H1 (cell line): ENCODE measurements at regions not wholly inside any gene's neighbourhood (a gene's known extent, or its start where the extent isn't known, plus 50 kb on each side); places are given as distances from the start of the nearest gene placed in this dataset.

ENCODE experiments used
- CTCF ChIA-PET: fragments of 300-600 bp; sonication (Branson Sonifier 250); formaldehyde crosslinking; loops from one replicate; lab custom pipeline; 2021; ENCODE audit not compliant: partially characterized antibody; lab: Charles Lee
- POLR2A ChIA-PET: fragments of 300-600 bp; sonication (Branson Sonifier 250); formaldehyde crosslinking; loops from one replicate; lab custom pipeline; 2021; ENCODE audit warnings: inconsistent platforms; ENCODE audit not compliant: partially characterized antibody; lab: Charles Lee
- DNase-seq, 2 experiments: peaks; one replicate each; pipeline versions ENCODE4 v3.0.0 to v3.0.0-alpha.2; 2010 to 2022; ENCODE audit warnings: low spot score in 2 of 2, low read depth in 1 of 2, mixed read lengths in 1 of 2
- FAIRE-seq: peaks from 2 replicates; lab custom pipeline; 2011; peaks lifted over from hg19 to GRCh38; lab: Jason Lieb, UNC
- H2AFZ ChIP-seq: 2 replicates; pipeline ENCODE4 v1.8.1; 2012; ENCODE audit warnings: low read length, inconsistent platforms
- H2AK5ac ChIP-seq: 2 replicates; pipeline ENCODE4 v1.6.1; 2013; ENCODE audit warnings: low read depth, low read length
- H2BK120ac ChIP-seq: replicated peaks from 2 replicates; pipeline ENCODE3; 2013; ENCODE audit warnings: low read depth, low read length, inconsistent platforms
- H2BK12ac ChIP-seq: 2 replicates; pipeline ENCODE4 v1.6.1; 2013; ENCODE audit warnings: low read depth, low read length
- H2BK15ac ChIP-seq: 2 replicates; pipeline ENCODE4 v1.6.1; 2013; ENCODE audit warnings: low read length
- H2BK20ac ChIP-seq: 2 replicates; pipeline ENCODE4 v1.6.1; 2013; ENCODE audit warnings: low read length
- H2BK5ac ChIP-seq: 2 replicates; pipeline ENCODE4 v1.6.1; 2013; ENCODE audit warnings: low read depth, low read length
- H3K14ac ChIP-seq: 2 replicates; pipeline ENCODE4 v1.6.1; 2013; ENCODE audit warnings: inconsistent platforms; ENCODE audit not compliant: insufficient read length
- H3K18ac ChIP-seq: 2 replicates; pipeline ENCODE4 v1.6.1; 2013; ENCODE audit warnings: low read length; ENCODE audit errors: extremely low read depth
- H3K23ac ChIP-seq: 2 replicates; pipeline ENCODE4 v1.6.1; 2013; ENCODE audit warnings: inconsistent platforms; ENCODE audit not compliant: insufficient read length
- H3K23me2 ChIP-seq: 2 replicates; pipeline ENCODE4 v1.6.1; 2013; ENCODE audit warnings: low read depth, low read length
- H3K27ac ChIP-seq: 2 replicates; pipeline ENCODE4 v1.6.1; 2011; ENCODE audit warnings: low read depth, low read length, inconsistent platforms
- H3K27me3 ChIP-seq, 4 experiments: replicated peaks in 1 of 4; 1 replicate in 1 of 4; 2 replicates in 3 of 4; pipeline versions ENCODE4 v1.6.1 to v1.8.1; 2011 to 2013; ENCODE audit warnings: low read length in 3 of 4, mild to moderate bottlenecking in 3 of 4, inconsistent platforms in 2 of 4, mixed read lengths in 2 of 4, moderate library complexity in 1 of 4; ENCODE audit not compliant: control insufficient read depth in 3 of 4, insufficient read depth in 3 of 4; ENCODE audit errors: extremely low read depth in 1 of 4
- H3K36me3 ChIP-seq, 4 experiments: 2 replicates each; pipeline versions ENCODE4 v1.6.1 to v1.8.1; 2011 to 2013; ENCODE audit warnings: mild to moderate bottlenecking in 4 of 4, low read length in 3 of 4, moderate library complexity in 2 of 4, control low read depth in 1 of 4, inconsistent platforms in 1 of 4; ENCODE audit not compliant: insufficient read depth in 4 of 4, control insufficient read depth in 2 of 4
- H3K4ac ChIP-seq: replicated peaks from 2 replicates; pipeline ENCODE3; 2013; ENCODE audit warnings: low read length, low read depth, mixed read lengths, inconsistent platforms; ENCODE audit not compliant: insufficient read length
- H3K4me1 ChIP-seq, 4 experiments: replicated peaks in 1 of 4; 1 replicate in 1 of 4; 2 replicates in 3 of 4; pipeline versions ENCODE4 v1.6.1 to v1.8.1; 2011 to 2013; ENCODE audit warnings: low read length in 3 of 4, inconsistent platforms in 2 of 4, mixed read lengths in 1 of 4; ENCODE audit not compliant: insufficient read depth in 4 of 4, control insufficient read depth in 3 of 4
- H3K4me2 ChIP-seq, 2 experiments: 2 replicates each; pipeline versions ENCODE4 v1.6.1 to v1.8.1; 2011 to 2013; ENCODE audit warnings: low read depth in 2 of 2, low read length in 2 of 2, control low read depth in 1 of 2, inconsistent platforms in 1 of 2, mild to moderate bottlenecking in 1 of 2; ENCODE audit not compliant: insufficient read depth in 1 of 2
- H3K4me3 ChIP-seq, 4 experiments: fragments of 200-600, 300-600 bp in 1 of 4; sonication (generic), shearing (Covaris generic), sonication (Bioruptor Twin) in 1 of 4; 2 replicates each; pipeline versions ENCODE4 v1.5.1 to v1.8.1; 2011 to 2016; ENCODE audit warnings: low read length in 4 of 4, low read depth in 3 of 4, control low read depth in 2 of 4, inconsistent platforms in 2 of 4, mild to moderate bottlenecking in 2 of 4, mixed read lengths in 1 of 4, moderate library complexity in 1 of 4; ENCODE audit not compliant: insufficient read depth in 2 of 4; ENCODE audit errors: extremely low read depth in 1 of 4
- H3K56ac ChIP-seq: replicated peaks from 2 replicates; pipeline ENCODE3; 2013; ENCODE audit warnings: low read depth, mild to moderate bottlenecking, mixed read lengths, low read length, inconsistent platforms; ENCODE audit not compliant: insufficient read length
- H3K79me1 ChIP-seq: 2 replicates; pipeline ENCODE4 v1.6.1; 2013; ENCODE audit warnings: low read depth, low read length, control low read depth
- H3K79me2 ChIP-seq, 2 experiments: 2 replicates each; pipeline versions ENCODE4 v1.6.1 to v1.8.1; 2012 to 2013; ENCODE audit warnings: low read length in 2 of 2, mild to moderate bottlenecking in 2 of 2, inconsistent platforms in 1 of 2; ENCODE audit not compliant: insufficient read depth in 2 of 2, control insufficient read depth in 1 of 2
- H3K9ac ChIP-seq, 4 experiments: replicated peaks in 1 of 4; 1 replicate in 1 of 4; 2 replicates in 3 of 4; pipeline versions ENCODE4 v1.6.1 to v1.8.1; 2011 to 2013; ENCODE audit warnings: low read depth in 3 of 4, low read length in 3 of 4, control low read depth in 2 of 4, mild to moderate bottlenecking in 2 of 4, moderate library complexity in 2 of 4, inconsistent platforms in 1 of 4; ENCODE audit errors: extremely low read depth in 1 of 4
- H3K9me3 ChIP-seq, 2 experiments: 2 replicates each; pipeline versions ENCODE4 v1.6.1 to v1.8.1; 2012 to 2013; ENCODE audit warnings: mild to moderate bottlenecking in 2 of 2, moderate library complexity in 2 of 2, control low read depth in 1 of 2, inconsistent platforms in 1 of 2, low read depth in 1 of 2, low read length in 1 of 2, mixed read lengths in 1 of 2; ENCODE audit not compliant: insufficient read depth in 2 of 2
- H4K20me1 ChIP-seq, 2 experiments: replicated peaks in 1 of 2; 2 replicates each; pipeline versions ENCODE3 to v1.8.1; 2011 to 2013; ENCODE audit warnings: inconsistent platforms in 2 of 2, low read length in 2 of 2, mild to moderate bottlenecking in 1 of 2; ENCODE audit not compliant: insufficient read depth in 2 of 2, control insufficient read depth in 1 of 2
- H4K5ac ChIP-seq: 2 replicates; pipeline ENCODE4 v1.6.1; 2013; ENCODE audit warnings: low read length, low read depth, mixed read lengths, inconsistent platforms; ENCODE audit not compliant: insufficient read length
- H4K8ac ChIP-seq: 2 replicates; pipeline ENCODE4 v1.8.0; 2013; ENCODE audit warnings: mild to moderate bottlenecking, moderate library complexity, low read length, inconsistent platforms; ENCODE audit not compliant: insufficient read depth; ENCODE audit errors: extremely low read depth
- H4K91ac ChIP-seq: replicated peaks from 2 replicates; pipeline ENCODE3; 2013; ENCODE audit warnings: low read length, mixed read lengths, inconsistent platforms; ENCODE audit not compliant: insufficient read length
- RAD21 ChIP-seq, 2 experiments: IDR thresholded peaks in 1 of 2; conservative IDR thresholded peaks in 1 of 2; 2 replicates each; pipeline ENCODE4 v1.6.1; 2011; ENCODE audit warnings: low read depth in 2 of 2, low read length in 2 of 2, improper control_type of control experiment in 1 of 2, inconsistent platforms in 1 of 2, mild to moderate bottlenecking in 1 of 2, moderate library complexity in 1 of 2
- SUZ12 ChIP-seq: fragments of 200-600 bp; sonication (generic); IDR thresholded peaks from 2 replicates; pipeline ENCODE4 v1.6.1; 2012; ENCODE audit warnings: mild to moderate bottlenecking, inconsistent platforms, low read length, moderate library complexity, mixed read lengths
- WGBS, 2 experiments: shearing (Covaris generic) in 1 of 2; methylation state at CpG; one replicate each; pipeline versions ENCODE4 v1.1.6 to v1.1.7; 2013 to 2015; ENCODE audit warnings: low lambda C conversion rate in 2 of 2, mixed read lengths in 2 of 2, inconsistent platforms in 1 of 2, low coverage in 1 of 2, missing lambda C conversion rate in 1 of 2; ENCODE audit not compliant: insufficient replicate concordance in 2 of 2, insufficient coverage in 1 of 2, insufficient read length in 1 of 2; ENCODE audit errors: extremely low coverage in 1 of 2, missing lambda C conversion rate in 1 of 2; 5-methylcytosine and 5-hydroxymethylcytosine counted together

- TF ChIP-seq RAD21 (IDR thresholded peaks at IDR 0.05 in 1 of 2, conservative IDR thresholded peaks at IDR 0.05 in 1 of 2; ENCODE audit: low read depth in 2 of 2, low read length in 2 of 2): peak; percentile 13 to 24; a peak in 3 of 4 replicates
- no peak for TF ChIP-seq SUZ12
- Histone ChIP-seq H3K4me2 (no peak overlapping the region), H2BK12ac (no peak overlapping the region), H4K20me1 (no peaks in the 10 kb centered on the region), H2BK120ac (no peak overlapping the region), H3K4me1 (no peaks in the 10 kb centered on the region), H4K8ac (no peak overlapping the region), H4K91ac (no peak overlapping the region), H3K36me3 (no peaks in the 10 kb centered on the region), H3K23ac (no peak overlapping the region), H3K14ac (no peak overlapping the region), H3K27ac (no peak overlapping the region), H2BK5ac (no peak overlapping the region), H2BK15ac (no peak overlapping the region), H3K9ac (no peak overlapping the region), H3K4ac (no peak overlapping the region), H2AK5ac (no peak overlapping the region), H2BK20ac (no peak overlapping the region), H3K18ac (no peak overlapping the region), H3K23me2 (no peaks in the 10 kb centered on the region), H3K56ac (no peak overlapping the region), H3K27me3 (no peaks in the 10 kb centered on the region), H3K79me1 (no peaks in the 10 kb centered on the region), H3K9me3 (peaks cover 0 to 2% of the 10 kb centered on the region in 2 experiments; a peak in 1 of 4 replicates), H3K79me2 (no peaks in the 10 kb centered on the region), H4K5ac (no peak overlapping the region), H3K4me3 (no peak overlapping the region), H2AFZ (no peak overlapping the region)
- DNase-seq (no peak), FAIRE-seq (no peak)
- WGBS, 2 experiments: 97% methylated on average over 2 of the region's 2 CpGs; no CpG with 5 or more reads in 1 of the 2 experiments
- ChIA-PET CTCF (interaction anchor here (0.7 to 7.2 kb wide), 14 partner anchors 18 to 557 kb away, joined by 3 to 66 read pairs (median 4); no protein-coding TSS in a partner anchor), POLR2A (interaction anchor here (0.6 kb wide), 1 partner anchor 573 kb away, joined by 3 read pairs; no protein-coding TSS in a partner anchor)
Measured at GRCh38 chr1:221431068-221431651, 310.7 kb downstream of the DUSP10 start.
